GM10266 (cell line): ENCODE measurements at regions not wholly inside any gene's neighbourhood (a gene's known extent, or its start where the extent isn't known, plus 50 kb on each side); places are given as distances from the start of the nearest gene placed in this dataset.

Experiments used
- DNase-seq: peaks from one replicate; pipeline ENCODE4 v3.0.0; 2012; ENCODE audit errors: extremely low spot score
- TF ChIP-seq, protein P1 (sequence below): IDR thresholded peaks from 2 replicates; pipeline ENCODE4 v1.5.1; 2012; ENCODE audit warnings: mild to moderate bottlenecking, low read depth; ENCODE audit not compliant: control insufficient read depth, insufficient read depth; ENCODE audit errors: missing control alignments

DNA sequence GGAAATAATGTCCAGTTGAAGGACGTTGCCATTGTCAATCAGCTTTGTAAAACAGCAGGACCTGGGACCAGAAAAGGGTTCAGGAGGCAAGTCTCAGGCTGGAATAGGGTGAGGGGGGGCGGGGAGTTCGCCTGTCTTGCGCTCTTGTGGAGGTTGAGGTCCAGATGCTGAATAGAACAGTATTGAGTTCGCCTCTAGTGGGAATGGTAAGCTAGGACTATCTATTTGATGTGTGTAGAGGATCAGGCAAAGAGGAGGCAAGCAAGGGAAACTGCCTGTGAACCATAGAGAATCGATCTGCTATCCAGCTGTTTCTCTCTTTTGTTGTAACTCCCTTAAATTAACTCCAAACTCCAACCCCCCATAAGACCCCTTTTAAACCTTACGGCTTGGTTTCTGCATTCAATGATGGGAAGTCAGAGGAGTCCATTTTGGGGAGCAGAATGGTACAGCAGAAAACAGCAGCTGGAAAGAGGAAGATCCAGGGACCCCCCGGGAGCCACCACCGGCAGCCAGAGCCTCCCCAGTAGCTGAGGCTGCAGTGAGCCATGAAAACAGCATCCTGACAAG lies 133.7 kb downstream of the SLC28A3 start:
- no peak for DNase-seq
- TF ChIP-seq, protein P1, sequence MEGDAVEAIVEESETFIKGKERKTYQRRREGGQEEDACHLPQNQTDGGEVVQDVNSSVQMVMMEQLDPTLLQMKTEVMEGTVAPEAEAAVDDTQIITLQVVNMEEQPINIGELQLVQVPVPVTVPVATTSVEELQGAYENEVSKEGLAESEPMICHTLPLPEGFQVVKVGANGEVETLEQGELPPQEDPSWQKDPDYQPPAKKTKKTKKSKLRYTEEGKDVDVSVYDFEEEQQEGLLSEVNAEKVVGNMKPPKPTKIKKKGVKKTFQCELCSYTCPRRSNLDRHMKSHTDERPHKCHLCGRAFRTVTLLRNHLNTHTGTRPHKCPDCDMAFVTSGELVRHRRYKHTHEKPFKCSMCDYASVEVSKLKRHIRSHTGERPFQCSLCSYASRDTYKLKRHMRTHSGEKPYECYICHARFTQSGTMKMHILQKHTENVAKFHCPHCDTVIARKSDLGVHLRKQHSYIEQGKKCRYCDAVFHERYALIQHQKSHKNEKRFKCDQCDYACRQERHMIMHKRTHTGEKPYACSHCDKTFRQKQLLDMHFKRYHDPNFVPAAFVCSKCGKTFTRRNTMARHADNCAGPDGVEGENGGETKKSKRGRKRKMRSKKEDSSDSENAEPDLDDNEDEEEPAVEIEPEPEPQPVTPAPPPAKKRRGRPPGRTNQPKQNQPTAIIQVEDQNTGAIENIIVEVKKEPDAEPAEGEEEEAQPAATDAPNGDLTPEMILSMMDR = no peak

DNA sequence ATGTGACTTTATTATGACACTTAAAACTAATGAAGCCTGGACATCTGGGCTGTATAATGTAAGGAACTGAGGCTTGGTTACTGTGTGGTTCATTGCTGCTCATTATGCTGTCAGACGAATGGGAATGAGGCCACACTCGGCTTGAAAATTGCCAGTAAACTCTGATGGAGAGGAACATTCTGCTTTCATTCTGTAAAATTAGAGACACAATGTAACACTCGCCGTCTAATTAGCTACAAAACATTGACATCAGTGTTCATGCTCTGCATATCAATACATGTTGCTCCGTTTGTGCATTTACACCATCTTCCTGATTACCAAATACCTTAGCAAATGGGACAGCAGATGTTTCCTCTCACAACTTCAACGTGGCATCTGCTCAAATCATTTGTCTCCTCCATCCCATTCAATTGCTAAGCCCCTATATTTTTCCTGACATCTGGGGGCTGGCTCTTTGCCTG lies 133.0 kb downstream of the SLC28A3 start:
- TF ChIP-seq, protein P1 = no peak
- DNase-seq = no peak

- TF ChIP-seq, protein P1 = no peak
- DNase-seq = no peak
Observed at GRCh38 chr9:84212246-84212645, 128.3 kb downstream of the SLC28A3 start.

GRCh38 chr9:84212982-84213381 lies 127.6 kb downstream of the SLC28A3 start:
- TF ChIP-seq, protein P1 = no peak
- no peak for DNase-seq

- TF ChIP-seq, protein P1 = no peak
- no peak for DNase-seq
Observed at GRCh38 chr9:84216151-84216550, 124.4 kb downstream of the SLC28A3 start.

- TF ChIP-seq, protein P1 = no peak
- no peak for DNase-seq
Observed at GRCh38 chr9:84218322-84218721, 122.2 kb downstream of the SLC28A3 start.

DNA sequence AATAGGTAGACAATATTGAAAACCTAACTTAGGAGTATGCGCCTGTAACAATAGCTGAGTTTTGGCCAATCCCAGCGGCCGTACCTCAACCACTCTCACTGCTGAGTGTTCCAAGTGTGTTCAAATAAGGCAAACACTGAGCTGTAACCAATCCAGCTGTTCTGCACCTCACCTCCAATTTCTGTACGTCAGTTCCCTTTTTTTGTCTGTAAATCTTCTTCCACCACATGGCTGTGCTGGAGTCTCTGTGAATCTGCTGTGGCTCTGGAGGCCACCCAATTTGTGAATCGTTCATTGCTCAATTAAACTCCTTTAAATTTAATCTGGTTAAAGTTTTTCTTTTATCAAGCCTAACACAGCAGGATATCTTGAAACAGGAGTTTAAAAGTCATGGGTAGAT lies 116.3 kb downstream of the SLC28A3 start:
- no peak for DNase-seq
- TF ChIP-seq, protein P1 = no peak
